B cell (primary cell): ENCODE measurements at regions not wholly inside any gene's neighbourhood (a gene's known extent, or its start where the extent isn't known, plus 50 kb on each side); places are given as distances from the start of the nearest gene placed in this dataset.
"Not testable (repeated sequence)": the region's sequence is repeated elsewhere in the genome, so short reads cannot be mapped to it uniquely, and the experiment has no call there.

ENCODE experiments used
- EZH2 ChIP-seq: IDR thresholded peaks from 2 replicates; pipeline ENCODE4 v1.6.1; 2012; ENCODE audit warnings: borderline replicate concordance, low read depth, mild to moderate bottlenecking, moderate library complexity, low read length; ENCODE audit not compliant: insufficient read depth, poor library complexity, severe bottlenecking
- TF ChIP-seq, protein P1 (sequence below): fragments of 200-600 bp; IDR thresholded peaks from one replicate; pipeline ENCODE4 v1.8.0; 2022; ENCODE audit warnings: antibody characterized with exemption, mild to moderate bottlenecking

DNA sequence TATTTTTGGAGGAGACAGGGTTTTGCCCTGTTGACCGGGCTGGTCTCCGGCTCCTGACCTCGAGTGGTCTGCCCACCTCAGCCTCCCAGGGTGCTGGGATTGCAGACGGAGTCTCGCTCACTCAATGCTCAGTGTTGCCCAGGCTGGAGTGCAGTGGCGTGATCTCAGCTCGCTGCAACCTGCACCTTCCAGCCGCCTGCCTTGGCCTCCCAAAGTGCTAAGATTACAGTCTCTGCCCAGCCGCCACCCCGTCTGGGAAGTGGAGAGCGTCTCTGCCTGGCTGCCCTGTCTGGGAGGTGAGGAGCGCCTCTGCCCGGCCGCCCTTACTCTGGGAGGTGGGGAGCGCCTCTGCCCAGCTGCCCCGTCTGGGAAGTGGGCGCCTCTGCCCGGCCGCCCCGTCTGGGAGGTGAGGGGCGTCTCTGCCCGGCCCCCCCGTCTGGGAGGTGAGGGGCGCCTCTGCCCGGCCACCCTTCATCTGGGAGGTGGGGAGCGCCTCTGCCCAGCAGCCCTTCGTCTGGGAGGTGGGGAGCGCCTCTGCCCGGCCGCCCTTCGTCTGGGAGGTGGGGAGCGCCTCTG lies 249.8 kb upstream of the USP15 start:
- TF ChIP-seq, protein P1, sequence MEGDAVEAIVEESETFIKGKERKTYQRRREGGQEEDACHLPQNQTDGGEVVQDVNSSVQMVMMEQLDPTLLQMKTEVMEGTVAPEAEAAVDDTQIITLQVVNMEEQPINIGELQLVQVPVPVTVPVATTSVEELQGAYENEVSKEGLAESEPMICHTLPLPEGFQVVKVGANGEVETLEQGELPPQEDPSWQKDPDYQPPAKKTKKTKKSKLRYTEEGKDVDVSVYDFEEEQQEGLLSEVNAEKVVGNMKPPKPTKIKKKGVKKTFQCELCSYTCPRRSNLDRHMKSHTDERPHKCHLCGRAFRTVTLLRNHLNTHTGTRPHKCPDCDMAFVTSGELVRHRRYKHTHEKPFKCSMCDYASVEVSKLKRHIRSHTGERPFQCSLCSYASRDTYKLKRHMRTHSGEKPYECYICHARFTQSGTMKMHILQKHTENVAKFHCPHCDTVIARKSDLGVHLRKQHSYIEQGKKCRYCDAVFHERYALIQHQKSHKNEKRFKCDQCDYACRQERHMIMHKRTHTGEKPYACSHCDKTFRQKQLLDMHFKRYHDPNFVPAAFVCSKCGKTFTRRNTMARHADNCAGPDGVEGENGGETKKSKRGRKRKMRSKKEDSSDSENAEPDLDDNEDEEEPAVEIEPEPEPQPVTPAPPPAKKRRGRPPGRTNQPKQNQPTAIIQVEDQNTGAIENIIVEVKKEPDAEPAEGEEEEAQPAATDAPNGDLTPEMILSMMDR, result not testable (repeated sequence)
- not testable (repeated sequence) for TF ChIP-seq EZH2
